Spleen (tissue), 7 donors: ENCODE measurements at regions not wholly inside any gene's neighbourhood (a gene's known extent, or its start where the extent isn't known, plus 50 kb on each side); places are given as distances from the start of the nearest gene placed in this dataset.

ENCODE experiments used
- CTCF ChIP-seq, 11 experiments: fragments of 200-600 bp in 7 of 11; fragments of 450-650 bp in 4 of 11; sonication (generic) in 4 of 11; IDR thresholded peaks in 8 of 11; conservative IDR thresholded peaks in 3 of 11; 1 replicate in 7 of 11; 2 replicates in 4 of 11; pipeline versions ENCODE4 v1.4.0 to v1.8.0; 2016 to 2021; ENCODE audit warnings: antibody characterized with exemption in 11 of 11, inconsistent platforms in 4 of 11, mild to moderate bottlenecking in 1 of 11
- POLR2AphosphoS5 ChIP-seq, 3 donors: sonication (generic); formaldehyde crosslinking; IDR thresholded peaks; one replicate each; pipeline ENCODE4 v1.5.1; 2017; ENCODE audit warnings: antibody characterized with exemption in 3 of 3
- donor health status: DM: no; HTN: no; CAD: no; lungs with moderate emphysema.
- donor health status: DM: no; HTN: no; CAD: no.
- donor health status: DM: no; HTN: no; CAD: no.

DNA sequence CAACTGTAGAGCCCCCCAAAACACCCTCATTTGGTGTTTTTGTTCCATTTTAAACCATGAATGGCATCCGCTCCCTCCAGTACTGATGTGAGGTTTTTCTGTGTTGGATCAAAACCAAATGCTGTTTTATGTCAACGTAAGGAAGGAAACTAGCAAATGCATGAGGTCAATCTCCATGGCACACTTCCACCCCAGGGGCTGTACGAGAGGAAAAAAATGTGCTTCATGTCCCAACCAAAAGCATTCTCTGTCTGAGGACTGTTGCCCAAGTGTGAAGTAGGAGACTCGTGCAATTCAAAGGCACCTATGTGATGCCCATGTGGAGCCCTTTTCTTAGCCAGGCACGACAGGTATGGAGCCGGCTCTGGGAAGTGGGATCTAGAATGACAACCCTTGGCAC, 180.3 kb upstream of the MKI67 start:
- no peak for TF ChIP-seq CTCF (IDR thresholded peaks at IDR 0.05 in 8 of 11, conservative IDR thresholded peaks at IDR 0.05 in 3 of 11)
- TF ChIP-seq POLR2AphosphoS5 (IDR thresholded peaks at IDR 0.05): no peak
